HG03135 (cell line): ENCODE measurements at regions not wholly inside any gene's neighbourhood (a gene's known extent, or its start where the extent isn't known, plus 50 kb on each side); places are given as distances from the start of the nearest gene placed in this dataset.

ENCODE experiments used
- ATAC-seq: cut with Tn5 transposase; IDR thresholded peaks from one replicate; pipeline ENCODE4 v1.9.1; 2021; ENCODE audit warnings: mild to moderate bottlenecking, moderate library complexity; ENCODE audit not compliant: unreplicated experiment

DNA sequence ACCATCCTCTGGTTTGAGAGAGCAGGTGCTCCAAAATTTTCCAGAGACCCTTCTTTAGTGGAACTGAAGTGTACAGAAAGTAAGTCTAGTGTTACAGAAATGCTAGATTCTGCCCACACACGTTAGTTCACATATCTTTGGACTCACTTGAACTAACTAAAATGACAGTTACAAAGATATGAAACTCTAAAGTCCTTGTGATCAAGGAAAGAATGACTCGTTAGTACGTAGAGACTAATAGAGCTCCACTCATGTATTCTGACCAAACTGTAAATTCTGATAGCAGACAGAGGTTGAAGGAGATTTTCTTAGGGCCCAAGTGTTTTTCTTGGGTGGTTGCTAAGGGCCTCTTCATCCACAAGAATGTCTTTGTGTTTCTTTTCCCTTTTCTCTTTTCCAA lies 491.5 kb upstream of the B3GALT2 start:
- ATAC-seq = no peak

DNA sequence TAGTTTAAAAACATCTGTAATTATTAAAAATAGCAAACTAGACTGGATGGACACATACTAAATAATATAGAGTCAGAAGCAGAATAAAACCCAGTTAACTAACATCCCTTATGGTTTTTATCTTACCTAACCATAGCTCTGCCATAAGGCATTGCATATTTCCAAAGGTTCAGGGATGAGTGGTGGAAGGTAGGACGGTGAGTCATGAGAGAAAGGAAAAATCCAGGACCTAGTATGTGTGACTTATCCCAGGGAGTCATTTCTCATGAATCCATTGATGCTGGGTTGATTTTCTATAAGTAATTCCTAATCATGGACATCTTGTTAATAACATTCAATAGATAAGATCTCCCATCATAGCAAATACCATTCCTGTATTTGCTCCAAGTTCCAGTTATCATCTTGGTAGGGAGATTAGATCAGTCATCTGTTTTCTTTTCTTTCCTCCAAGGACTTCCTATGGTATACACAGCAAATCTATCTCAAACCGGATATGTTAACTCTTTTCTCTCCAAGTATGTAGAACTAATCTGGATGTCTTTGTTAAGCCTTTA lies 490.7 kb upstream of the B3GALT2 start:
- ATAC-seq = no peak

DNA sequence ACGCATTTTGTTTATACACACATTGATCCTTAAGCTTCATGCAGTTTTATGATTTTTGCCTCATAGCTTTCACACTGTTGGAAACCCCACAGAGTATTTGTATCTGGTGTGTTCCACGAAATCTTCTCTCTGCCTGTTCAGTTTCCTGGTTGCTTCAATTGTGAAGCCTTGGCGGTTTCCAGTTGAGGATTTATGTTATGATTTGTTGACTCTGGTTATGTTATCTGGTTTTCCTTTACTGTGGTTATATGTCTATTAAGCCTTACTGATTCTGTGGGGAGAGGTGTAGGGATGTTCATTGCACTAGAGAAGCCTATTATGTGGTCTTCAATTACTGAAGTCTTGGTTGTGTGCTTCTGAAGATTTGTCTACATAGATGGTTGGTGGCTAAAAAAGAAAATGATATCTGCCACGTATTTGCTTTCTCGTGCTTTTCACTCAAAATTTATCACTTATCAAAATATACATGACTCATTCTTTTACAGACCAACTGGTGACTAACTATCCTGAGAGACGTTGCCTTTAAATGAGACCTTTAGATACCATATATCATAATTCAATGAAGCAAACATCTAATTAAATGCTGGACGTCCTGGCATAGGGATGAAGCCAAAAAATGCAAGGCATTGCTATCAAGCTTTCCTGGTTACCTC lies 488.0 kb upstream of the B3GALT2 start:
- ATAC-seq = no peak

DNA sequence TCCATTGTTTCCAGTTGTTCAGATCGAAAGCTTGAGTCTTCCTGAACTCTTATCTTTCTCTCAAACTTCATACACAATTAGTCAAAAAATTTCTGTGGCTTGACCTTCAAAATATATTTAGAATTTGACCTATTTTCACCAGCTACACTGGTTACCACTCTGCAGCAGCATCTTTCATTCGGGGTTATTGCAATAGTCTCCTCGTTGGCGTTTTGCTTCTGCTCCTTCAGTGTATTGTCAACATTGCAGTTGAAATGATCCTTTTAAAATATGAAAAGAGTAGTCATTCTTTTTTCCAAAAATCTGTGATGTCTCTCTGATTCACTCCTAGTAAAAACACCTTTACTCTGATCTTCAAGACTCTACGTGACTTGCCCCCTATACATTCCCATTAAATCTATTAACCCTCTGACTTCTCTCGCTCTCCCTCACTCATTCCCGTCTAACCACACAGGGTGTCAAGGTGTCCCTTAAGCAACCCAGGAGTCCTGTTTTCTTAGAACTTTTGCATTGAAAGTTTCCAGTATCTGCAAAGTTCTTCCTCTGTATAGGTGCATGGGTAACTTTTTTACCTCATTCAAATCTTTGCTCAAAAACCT lies 480.2 kb upstream of the B3GALT2 start:
- ATAC-seq = no peak

GRCh38 chr1:193663965-193664364 lies 477.6 kb upstream of the B3GALT2 start:
- no peak for ATAC-seq

DNA sequence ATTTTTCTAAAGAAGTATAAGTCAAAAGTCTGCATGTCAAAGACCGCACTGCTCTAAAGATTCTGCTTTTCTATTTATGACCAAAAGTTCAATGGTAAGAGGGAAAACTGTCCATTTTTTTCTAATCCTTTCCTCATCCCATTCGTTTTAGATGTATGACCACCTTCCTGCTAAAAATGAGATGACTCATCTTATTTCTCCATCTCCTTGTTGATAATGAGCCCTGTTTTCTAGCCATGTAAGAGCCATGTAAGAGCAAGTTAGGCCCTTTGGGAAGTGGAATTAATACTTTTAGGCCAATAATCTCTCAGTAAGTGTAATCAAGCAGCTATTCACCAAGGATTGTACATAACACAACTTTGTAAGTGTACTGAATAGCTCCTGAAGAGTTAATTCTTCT lies 475.6 kb upstream of the B3GALT2 start:
- no peak for ATAC-seq

DNA sequence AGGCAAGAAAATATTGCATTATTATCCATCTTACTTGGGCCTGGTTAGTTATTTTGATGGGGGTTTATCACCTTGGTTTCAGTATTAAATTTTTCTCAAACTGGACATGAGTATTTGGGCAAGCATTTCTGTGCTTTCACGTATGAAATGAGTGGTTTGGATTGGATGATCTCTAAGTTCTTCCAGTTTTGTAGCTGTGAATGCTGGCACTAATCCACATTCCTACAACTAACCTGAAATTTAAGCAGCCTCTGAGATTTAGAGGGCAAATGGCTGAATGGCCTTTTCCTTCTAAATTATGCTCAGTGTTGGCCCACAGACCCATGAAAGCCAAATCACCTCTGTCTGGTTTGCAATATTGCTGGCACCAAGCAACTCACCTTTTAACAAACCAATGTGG lies 475.0 kb upstream of the B3GALT2 start:
- ATAC-seq = no peak

DNA sequence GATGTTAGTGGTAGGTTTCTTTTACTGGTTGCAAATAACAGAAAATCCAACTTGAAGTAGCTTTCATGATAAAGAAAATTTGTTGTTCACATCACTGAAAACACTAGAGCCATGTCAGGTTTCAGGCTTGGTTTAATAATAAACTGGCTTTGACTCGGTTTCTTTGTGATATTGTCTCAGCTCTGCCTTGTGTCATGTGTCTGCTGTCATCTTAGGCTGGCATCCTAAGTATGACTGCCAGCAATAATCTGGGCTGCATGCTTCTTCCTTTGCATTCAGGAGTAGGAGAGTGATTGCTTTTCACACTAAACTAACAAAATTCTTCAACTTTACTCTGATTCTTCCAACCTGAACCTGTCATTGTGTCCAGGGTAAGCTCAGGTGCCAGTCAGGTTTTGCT lies 474.0 kb upstream of the B3GALT2 start:
- no peak for ATAC-seq

DNA sequence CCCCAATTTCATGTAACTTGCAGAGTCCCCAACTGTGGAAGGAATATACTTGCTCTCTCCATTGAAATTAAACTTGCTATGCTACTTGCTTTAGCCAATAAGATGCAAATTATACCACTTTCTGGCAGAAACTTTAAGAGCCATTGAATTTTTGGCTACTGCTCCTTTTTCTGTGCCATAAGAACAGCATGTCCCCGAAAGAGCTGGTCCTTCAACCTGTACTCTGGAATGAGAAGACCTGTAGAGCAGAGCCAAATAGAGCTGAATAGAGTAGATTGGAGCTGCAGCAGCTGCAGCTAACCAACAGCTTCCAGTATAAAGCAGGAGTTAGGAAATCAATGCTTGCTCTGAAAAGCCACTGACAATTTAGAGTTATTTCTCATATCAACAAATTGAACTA lies 472.3 kb upstream of the B3GALT2 start:
- ATAC-seq = no peak

DNA sequence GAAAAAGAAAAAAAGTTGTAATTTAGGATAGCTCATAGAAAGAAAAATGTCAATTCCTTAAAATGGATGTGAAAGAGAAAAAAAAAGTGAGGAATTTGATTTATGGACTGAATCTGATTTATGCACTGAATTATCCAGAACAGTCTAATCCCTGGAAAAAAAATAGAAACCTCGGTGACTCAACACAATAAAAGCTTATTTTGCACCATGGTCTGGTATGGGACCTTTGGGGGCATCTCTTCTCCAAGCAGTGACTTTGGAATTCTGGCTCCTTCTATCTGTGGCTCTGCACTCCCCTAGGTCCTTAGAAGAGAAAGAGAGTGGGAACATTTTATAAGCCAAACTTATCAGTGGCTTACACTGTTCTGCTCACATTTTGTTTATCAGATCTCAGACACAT lies 471.7 kb upstream of the B3GALT2 start:
- no peak for ATAC-seq

- ATAC-seq = no peak
Measured at GRCh38 chr1:193657552-193657951, 471.1 kb upstream of the B3GALT2 start.

- no peak for ATAC-seq
Measured at GRCh38 chr1:193656841-193657240, 470.4 kb upstream of the B3GALT2 start.

DNA sequence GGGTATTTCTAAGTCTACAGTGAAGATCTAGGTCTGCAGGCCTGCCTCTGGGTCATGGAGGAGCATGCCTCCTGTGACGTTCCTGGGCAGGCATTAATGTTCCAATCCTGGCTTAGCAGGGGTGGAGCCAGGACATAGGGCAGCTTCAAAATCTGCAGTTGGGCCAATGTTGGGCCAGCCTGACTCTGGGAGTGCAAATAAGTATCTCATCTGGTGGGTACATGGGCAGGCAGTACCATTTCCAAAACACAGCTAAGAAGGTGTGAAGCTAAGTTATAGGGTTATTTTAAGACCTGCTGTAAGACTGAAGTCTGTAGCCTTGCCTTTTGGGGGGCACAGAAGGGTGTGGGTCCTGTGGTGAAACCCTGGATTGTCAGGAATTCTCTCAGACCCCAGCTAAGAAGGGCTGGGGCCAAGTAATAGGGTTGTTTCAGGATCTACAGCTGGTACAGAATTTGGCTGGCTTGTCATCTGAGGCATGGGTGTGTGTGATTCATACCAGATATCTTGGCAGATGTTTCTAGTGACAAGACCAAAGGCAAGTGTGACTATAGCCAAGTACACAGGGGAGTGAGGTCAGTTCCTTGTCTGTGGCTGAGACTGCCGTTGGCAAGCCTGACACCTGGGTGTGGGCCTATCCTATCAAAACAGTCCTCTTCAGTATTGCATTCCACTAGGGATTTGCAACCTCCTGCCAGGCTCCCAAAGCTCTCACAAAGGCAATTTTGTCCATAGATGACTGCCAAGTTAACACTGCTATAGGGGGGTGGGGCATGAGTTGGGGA lies 468.7 kb upstream of the B3GALT2 start:
- no peak for ATAC-seq

DNA sequence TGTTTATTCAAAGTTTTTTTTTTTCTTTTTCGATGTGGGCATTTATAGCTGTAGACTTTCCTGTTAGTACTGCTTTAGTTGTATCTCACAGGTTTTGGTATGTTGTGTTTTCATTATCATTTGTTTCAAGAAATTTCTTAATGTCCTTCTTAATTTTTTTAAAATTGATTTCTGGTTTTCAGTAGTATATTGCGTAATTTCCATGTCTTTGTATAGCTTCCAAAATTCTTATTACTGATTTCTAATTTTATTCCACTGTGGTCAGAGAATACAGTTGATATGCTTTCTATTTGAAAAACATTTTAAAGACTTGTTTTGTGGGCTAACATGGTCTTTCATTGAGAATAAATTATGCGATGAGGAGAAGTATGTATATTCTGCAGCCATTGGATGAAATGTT lies 463.2 kb upstream of the B3GALT2 start:
- no peak for ATAC-seq

- ATAC-seq = no peak
Measured at GRCh38 chr1:193634876-193635275, 448.5 kb upstream of the B3GALT2 start.

DNA sequence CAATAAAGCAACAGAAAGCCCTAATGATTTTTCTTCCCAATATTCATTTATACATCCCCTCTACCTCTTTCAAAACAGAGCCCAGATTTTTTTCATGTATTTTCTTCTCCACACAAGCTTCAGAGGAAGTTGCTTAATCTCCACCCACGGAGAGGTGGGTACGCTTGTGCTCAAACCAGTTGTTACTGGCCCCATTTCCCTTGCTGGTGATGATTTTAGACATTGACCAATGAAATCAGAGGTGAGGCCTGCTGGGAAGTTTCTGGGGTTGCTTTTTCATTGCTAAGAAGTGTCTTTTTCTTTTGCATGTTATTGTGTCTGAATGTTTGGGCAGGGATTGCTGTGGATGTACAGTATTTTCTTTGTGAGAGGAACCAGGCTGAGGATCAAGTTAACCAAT lies 448.1 kb upstream of the B3GALT2 start:
- no peak for ATAC-seq

GRCh38 chr1:193633991-193634390 lies 447.6 kb upstream of the B3GALT2 start:
- ATAC-seq = no peak

DNA sequence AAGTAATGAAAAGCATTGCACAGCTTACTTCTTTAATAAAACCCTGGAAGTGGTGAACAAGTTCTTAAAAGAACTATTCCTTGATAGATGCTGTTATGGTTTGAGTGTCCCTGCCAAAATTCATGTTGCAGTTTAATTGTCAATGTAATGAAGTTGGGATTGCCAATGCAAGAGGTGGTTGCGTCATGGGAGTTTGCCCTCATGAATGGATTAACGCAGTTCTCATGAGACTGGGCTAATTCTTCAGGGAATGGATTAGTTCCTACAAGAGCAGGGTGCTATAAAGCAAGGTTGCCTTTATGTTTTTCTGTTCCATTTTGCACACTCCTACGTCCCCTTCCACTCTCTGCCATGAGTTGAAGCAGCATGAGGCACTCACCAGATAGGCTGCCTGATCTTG lies 446.7 kb upstream of the B3GALT2 start:
- ATAC-seq = no peak

DNA sequence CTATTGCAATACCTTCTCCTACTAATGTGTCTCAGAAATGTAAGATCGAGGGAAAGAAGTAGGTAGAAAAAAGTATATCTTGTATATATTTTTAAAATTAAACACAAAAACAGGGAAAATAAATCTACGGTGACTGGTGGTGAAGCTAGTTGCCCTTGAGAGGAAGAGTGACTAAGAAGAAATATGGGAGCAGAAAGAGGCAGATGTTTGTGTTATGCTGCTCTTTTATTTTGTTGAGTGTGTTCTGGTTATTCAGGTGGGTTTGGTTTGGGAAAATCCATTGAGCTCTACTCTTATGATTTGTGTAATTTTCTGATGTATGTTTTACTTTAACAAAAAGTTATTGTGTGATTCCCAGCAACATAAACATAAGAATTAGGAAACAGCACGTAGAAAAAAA lies 444.9 kb upstream of the B3GALT2 start:
- no peak for ATAC-seq

DNA sequence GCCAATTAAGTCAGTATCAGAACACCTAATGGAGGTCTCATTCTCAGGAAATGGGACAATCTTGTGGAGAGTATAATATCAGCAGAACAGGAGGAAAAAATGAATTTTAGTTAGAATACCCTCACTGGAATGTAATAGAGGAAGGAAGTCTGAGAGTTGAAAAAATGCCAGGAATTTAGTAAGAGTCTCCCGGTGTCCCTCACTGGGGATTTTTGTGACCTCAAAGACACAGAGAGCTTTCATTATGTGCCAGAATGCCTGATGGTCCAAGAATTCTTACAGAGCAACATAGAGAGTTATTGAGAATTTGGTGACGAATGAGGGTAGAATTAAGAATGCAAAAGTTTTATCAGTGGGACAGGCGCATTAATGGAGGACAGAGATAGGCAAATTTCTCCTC lies 443.5 kb upstream of the B3GALT2 start:
- no peak for ATAC-seq

GRCh38 chr1:193626695-193627094 lies 440.3 kb upstream of the B3GALT2 start:
- ATAC-seq = no peak

GRCh38 chr1:193625255-193625654 lies 438.8 kb upstream of the B3GALT2 start:
- no peak for ATAC-seq
